GM12878 (cell line): ENCODE measurements at regions not wholly inside any gene's neighbourhood (a gene's known extent, or its start where the extent isn't known, plus 50 kb on each side); places are given as distances from the start of the nearest gene placed in this dataset.

Experiments used
- ATAC-seq: fragments of 200-7000 bp; cut with Tn5 transposase; 3 replicates; pipeline ENCODE4 v1.9.1; 2020; ENCODE audit warnings: mild to moderate bottlenecking, moderate library complexity
- BruUV-seq: library from RNA; stranded (reverse); fragments of 400-500 nt; replicated peaks from 2 replicates; lab custom pipeline; 2021; lab: Mats Ljungman, UMichigan
- CTCF ChIA-PET: fragments of 300-600 bp; sonication (Branson Sonifier 250); formaldehyde crosslinking; extraction: SDS; loops from one replicate; lab custom pipeline; 2021; ENCODE audit warnings: inconsistent platforms; lab: Yijun Ruan, JAX
- POLR2A ChIA-PET: fragments of 350-600 bp; formaldehyde crosslinking; extraction: SDS; loops from one replicate; lab custom pipeline; 2021; ENCODE audit warnings: inconsistent platforms; lab: Charles Lee
- RAD21 ChIA-PET: fragments of 300-600 bp; sonication (Branson Sonifier 250); formaldehyde crosslinking; loops from one replicate; lab custom pipeline; 2023; ENCODE audit warnings: antibody characterized with exemption; ENCODE audit not compliant: unreplicated experiment; lab: Charles Lee
- SMC1A ChIA-PET: fragments of 300-600 bp; sonication (Branson Sonifier 250); formaldehyde crosslinking; loops from one replicate; lab custom pipeline; 2023; ENCODE audit not compliant: unreplicated experiment, uncharacterized antibody; lab: Charles Lee
- DNase-seq: peaks from one replicate; pipeline ENCODE4 v3.0.0-alpha.2; 2011; ENCODE audit warnings: low read depth, low spot score
- FAIRE-seq: peaks from 3 replicates; lab custom pipeline; 2011; peaks lifted over from hg19 to GRCh38; lab: Jason Lieb, UNC
- H2AFZ ChIP-seq: 2 replicates; pipeline ENCODE4 v1.6.0; 2011; ENCODE audit warnings: low read depth, low read length, control low read depth; ENCODE audit not compliant: control insufficient read depth
- H3K27ac ChIP-seq: 2 replicates; pipeline ENCODE4 v1.5.1; 2011; ENCODE audit warnings: control low read depth; ENCODE audit not compliant: control insufficient read depth, insufficient read depth
- H3K27me3 ChIP-seq, 2 experiments: replicated peaks in 1 of 2; 2 replicates each; pipeline versions ENCODE4 v1.6.0 to v1.6.1; 2011; ENCODE audit warnings: low read length in 1 of 2; ENCODE audit not compliant: control insufficient read depth in 2 of 2, insufficient read depth in 2 of 2
- H3K36me3 ChIP-seq, 2 experiments: 2 replicates each; pipeline ENCODE4 v1.5.1; 2011; ENCODE audit warnings: low read length in 1 of 2; ENCODE audit not compliant: control insufficient read depth in 2 of 2, insufficient read depth in 2 of 2
- H3K4me1 ChIP-seq: 2 replicates; pipeline ENCODE4 v1.6.1; 2011; ENCODE audit warnings: mild to moderate bottlenecking, low read length, moderate library complexity, mixed read lengths; ENCODE audit not compliant: control insufficient read depth, insufficient read depth
- H3K4me2 ChIP-seq: 2 replicates; pipeline ENCODE4 v1.6.0; 2011; ENCODE audit warnings: control low read depth; ENCODE audit not compliant: control insufficient read depth, insufficient read depth
- H3K4me3 ChIP-seq: fragments of 200-600 bp; sonication (generic); 2 replicates; pipeline ENCODE4 v1.5.1; 2016
- H3K79me2 ChIP-seq: 2 replicates; pipeline ENCODE4 v1.6.0; 2011; ENCODE audit warnings: low read length; ENCODE audit not compliant: control insufficient read depth, insufficient read depth
- H3K9ac ChIP-seq: 2 replicates; pipeline ENCODE4 v1.8.0; 2011; ENCODE audit warnings: low read length, control low read depth, mixed read lengths; ENCODE audit not compliant: control insufficient read depth, insufficient read depth
- H3K9me3 ChIP-seq: replicated peaks from 3 replicates; pipeline ENCODE4 v1.5.1; 2011; ENCODE audit warnings: mild to moderate bottlenecking, low read length; ENCODE audit not compliant: control insufficient read depth, insufficient read depth
- H4K20me1 ChIP-seq: 2 replicates; pipeline ENCODE4 v1.6.0; 2011; ENCODE audit not compliant: control insufficient read depth, insufficient read depth
- DPF2 ChIP-seq: fragments of 450-650 bp; IDR thresholded peaks from 2 replicates; pipeline ENCODE4 v1.6.1; 2017; ENCODE audit warnings: mild to moderate bottlenecking
- ETV6 ChIP-seq, 2 experiments: fragments of 450-650 bp in 1 of 2; IDR thresholded peaks in 1 of 2; conservative IDR thresholded peaks in 1 of 2; 2 replicates each; pipeline ENCODE4 v1.6.1; 2014; ENCODE audit warnings: antibody characterized with exemption in 1 of 2, borderline replicate concordance in 1 of 2, low read depth in 1 of 2, mild to moderate bottlenecking in 1 of 2, moderate library complexity in 1 of 2
- FOXM1 ChIP-seq: IDR thresholded peaks from 2 replicates; pipeline ENCODE4 v1.6.1; 2012; ENCODE audit warnings: low read depth, mild to moderate bottlenecking, inconsistent platforms, low read length, moderate library complexity
- IKZF1 ChIP-seq: fragments of 450-650 bp; conservative IDR thresholded peaks from 2 replicates; pipeline ENCODE4 v1.6.1; 2017; ENCODE audit warnings: antibody characterized with exemption, mild to moderate bottlenecking
- MLLT1 ChIP-seq: fragments of 450-650 bp; IDR thresholded peaks from 2 replicates; pipeline ENCODE4 v1.6.1; 2016; ENCODE audit warnings: mild to moderate bottlenecking
- SIN3A ChIP-seq: IDR thresholded peaks from 2 replicates; pipeline ENCODE4 v1.6.1; 2012; ENCODE audit warnings: low read depth, low read length, improper control_type of control experiment
- SMAD5 ChIP-seq: IDR thresholded peaks from 2 replicates; pipeline ENCODE4 v1.6.1; 2016; ENCODE audit warnings: antibody characterized with exemption, low read depth
- YBX1 ChIP-seq: fragments of 450-650 bp; IDR thresholded peaks from 2 replicates; pipeline ENCODE4 v1.6.1; 2016; ENCODE audit warnings: antibody characterized with exemption
- ZBTB4 ChIP-seq: fragments of 450-650 bp; formaldehyde crosslinking; IDR thresholded peaks from 2 replicates; pipeline ENCODE4 v1.4.0; 2022; ENCODE audit warnings: mild to moderate bottlenecking, moderate library complexity
- ZSCAN29 ChIP-seq: fragments of 450-650 bp; IDR thresholded peaks from 2 replicates; pipeline ENCODE4 v1.6.1; 2017; ENCODE audit warnings: mild to moderate bottlenecking, moderate library complexity
- WGBS: methylation state at CpG from one replicate; pipeline ENCODE4 v1.1.6; 2016; ENCODE audit warnings: low lambda C conversion rate; ENCODE audit not compliant: insufficient replicate concordance, insufficient coverage; ENCODE audit errors: missing lambda C conversion rate; 5-methylcytosine and 5-hydroxymethylcytosine counted together
- in situ Hi-C: fragments of 300-500 bp; cut with MboI; formaldehyde crosslinking; loops from 9 replicates; pipeline ENCODE4 v1.14.3; 2018; ENCODE audit warnings: mixed read lengths
- intact Hi-C: fragments of 100-400 bp; cut with micrococcal nuclease; formaldehyde crosslinking; loops from one replicate; pipeline ENCODE4 v1.14.2; 2022; ENCODE audit not compliant: unreplicated experiment
- TF ChIP-seq, protein P1 (sequence below): fragments of 150-350 bp; IDR thresholded peaks from 2 replicates; pipeline ENCODE4 v1.6.1; 2016; ENCODE audit warnings: low read depth, low read length

DNA sequence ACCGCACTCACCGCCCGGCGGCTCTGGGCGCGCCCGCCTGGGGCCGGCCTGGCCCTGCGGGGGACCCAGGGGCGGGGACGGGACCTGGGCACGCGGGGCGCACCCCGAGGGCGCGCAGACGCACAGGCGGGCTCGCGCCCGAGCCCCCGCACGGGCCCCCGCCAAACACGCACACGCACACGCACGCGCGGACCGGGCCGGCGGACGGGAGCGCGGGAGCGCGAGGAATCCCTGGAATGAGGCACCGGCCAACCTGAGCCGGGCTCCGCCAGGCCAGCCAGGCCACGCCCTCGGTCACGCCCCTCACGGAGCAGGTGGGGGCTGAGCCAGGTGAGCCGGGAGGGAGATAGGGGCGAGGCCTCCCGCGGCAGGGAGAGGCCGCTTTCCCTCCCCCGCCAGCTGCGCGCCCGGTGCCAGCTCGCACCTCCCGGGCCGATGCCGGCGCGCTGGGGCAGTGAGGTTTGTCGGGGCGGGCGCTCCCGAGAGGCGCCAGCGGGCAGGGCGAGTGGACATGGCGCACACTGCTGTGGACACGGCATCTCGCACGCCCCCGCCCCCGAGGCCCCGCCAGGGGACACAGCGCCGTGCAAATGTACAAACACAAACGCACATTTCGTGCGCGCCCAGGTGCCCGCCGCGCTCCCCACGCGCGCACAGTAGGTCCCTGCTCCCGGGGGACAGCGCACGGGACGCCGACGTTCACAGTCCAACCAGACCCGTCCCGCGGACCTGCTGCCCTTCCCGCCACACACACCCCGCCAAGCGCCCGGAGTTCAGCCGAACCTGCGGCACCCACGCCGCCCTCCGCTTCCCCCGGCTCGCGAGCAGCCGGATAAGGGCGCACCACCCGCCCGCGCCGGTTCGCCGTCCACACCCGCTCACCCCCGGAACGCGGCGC, 75.9 kb upstream of the VGLL4 start (continued):
- TF ChIP-seq ZBTB4 (CRISPR knock-in tag) (no peak), DPF2 (0 out of 2 replicates have a peak, but pooled peaks have one; percentile 50), IKZF1 (peak; percentile 57)

DNA sequence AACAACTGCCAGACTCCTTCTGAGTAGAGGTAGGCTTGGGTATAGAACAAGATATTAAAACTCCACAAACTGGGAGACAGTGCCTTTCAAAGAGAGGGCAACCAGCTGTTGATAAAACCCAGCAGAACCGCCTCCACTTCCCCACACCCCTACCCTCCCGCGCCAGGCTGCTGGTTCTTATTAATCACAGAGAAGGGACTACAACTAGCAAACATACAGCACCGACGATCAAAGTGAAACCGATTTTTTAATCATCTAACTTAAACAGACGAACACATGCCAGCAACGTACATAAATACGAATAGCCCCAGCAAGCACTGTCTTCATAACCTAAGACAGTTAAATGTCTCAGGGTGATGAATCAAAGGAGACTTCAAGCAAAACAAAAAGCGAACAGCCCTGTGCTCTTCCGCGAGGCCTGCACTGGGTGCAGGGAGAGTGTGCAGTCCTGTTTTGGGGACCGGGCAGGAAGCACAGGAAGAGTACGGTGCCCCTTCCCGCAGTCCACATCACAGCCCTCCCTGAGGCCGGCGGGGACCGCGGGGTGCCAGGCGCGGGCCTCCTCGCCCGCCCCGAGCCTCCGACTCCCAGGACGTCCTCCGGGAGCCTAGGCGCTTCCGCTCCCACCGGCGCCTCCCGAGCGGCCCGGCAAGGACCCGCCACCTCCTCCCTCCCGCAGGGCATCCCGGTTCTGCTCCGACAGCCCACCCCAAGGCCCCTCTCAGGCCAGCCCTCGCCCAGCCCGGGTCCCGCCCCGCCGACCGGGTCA, 75.1 kb upstream of the VGLL4 start:
- H3K27me3 ChIP-seq: no peaks in the 10 kb centered on the region; a peak in 1 of 4 replicates
- RAD21 ChIA-PET: no interaction called here
- SMC1A ChIA-PET: no interaction called here
- no peaks in the 10 kb centered on the region for H3K36me3 ChIP-seq
- peak overlapping the region; percentile 65 for H2AFZ ChIP-seq
- intact Hi-C loops (no loop called here), in situ Hi-C loops (no loop called here)
- 0 out of 2 replicates have a peak overlapping the region, but pooled peaks have one; percentile 30 for H3K27ac ChIP-seq
- H3K4me1 ChIP-seq: no peaks in the 10 kb centered on the region; the same call in 1 of the 2 replicates
- no peaks in the 10 kb centered on the region for H3K79me2 ChIP-seq
- CTCF ChIA-PET: no interaction called here
- POLR2A ChIA-PET: no interaction called here
- FAIRE-seq: no peak
- no TSS peak for BruUV-seq
- H3K4me3 ChIP-seq: peak overlapping the region; percentile 83
- H3K9me3 ChIP-seq: no peaks in the 10 kb centered on the region
- peak overlapping the region; percentile 96 for H3K4me2 ChIP-seq
- H4K20me1 ChIP-seq: no peaks in the 10 kb centered on the region
- H3K9ac ChIP-seq: peak overlapping the region; percentile 67
- DNase-seq: no peak
- peak; percentile 53 for ATAC-seq
- WGBS: 2% methylated on average over 33 of the region's 44 CpGs
- TF ChIP-seq FOXM1: no peak
- no peak for TF ChIP-seq ZSCAN29
- TF ChIP-seq MLLT1: no peak
- TF ChIP-seq, protein P1, sequence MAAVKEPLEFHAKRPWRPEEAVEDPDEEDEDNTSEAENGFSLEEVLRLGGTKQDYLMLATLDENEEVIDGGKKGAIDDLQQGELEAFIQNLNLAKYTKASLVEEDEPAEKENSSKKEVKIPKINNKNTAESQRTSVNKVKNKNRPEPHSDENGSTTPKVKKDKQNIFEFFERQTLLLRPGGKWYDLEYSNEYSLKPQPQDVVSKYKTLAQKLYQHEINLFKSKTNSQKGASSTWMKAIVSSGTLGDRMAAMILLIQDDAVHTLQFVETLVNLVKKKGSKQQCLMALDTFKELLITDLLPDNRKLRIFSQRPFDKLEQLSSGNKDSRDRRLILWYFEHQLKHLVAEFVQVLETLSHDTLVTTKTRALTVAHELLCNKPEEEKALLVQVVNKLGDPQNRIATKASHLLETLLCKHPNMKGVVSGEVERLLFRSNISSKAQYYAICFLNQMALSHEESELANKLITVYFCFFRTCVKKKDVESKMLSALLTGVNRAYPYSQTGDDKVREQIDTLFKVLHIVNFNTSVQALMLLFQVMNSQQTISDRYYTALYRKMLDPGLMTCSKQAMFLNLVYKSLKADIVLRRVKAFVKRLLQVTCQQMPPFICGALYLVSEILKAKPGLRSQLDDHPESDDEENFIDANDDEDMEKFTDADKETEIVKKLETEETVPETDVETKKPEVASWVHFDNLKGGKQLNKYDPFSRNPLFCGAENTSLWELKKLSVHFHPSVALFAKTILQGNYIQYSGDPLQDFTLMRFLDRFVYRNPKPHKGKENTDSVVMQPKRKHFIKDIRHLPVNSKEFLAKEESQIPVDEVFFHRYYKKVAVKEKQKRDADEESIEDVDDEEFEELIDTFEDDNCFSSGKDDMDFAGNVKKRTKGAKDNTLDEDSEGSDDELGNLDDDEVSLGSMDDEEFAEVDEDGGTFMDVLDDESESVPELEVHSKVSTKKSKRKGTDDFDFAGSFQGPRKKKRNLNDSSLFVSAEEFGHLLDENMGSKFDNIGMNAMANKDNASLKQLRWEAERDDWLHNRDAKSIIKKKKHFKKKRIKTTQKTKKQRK: no peak
- no peak for TF ChIP-seq SMAD5
- TF ChIP-seq SIN3A: 0 out of 2 replicates have a peak, but pooled peaks have one; percentile 37
- no peak for TF ChIP-seq ETV6 (conservative IDR thresholded peaks at IDR 0.05 in 1 of 2, IDR thresholded peaks at IDR 0.05 in 1 of 2; ENCODE audit: borderline replicate concordance in 1 of 2, low read depth in 1 of 2)
- no peak for TF ChIP-seq YBX1
